Rectal smooth muscle tissue (tissue), 1 donor: ENCODE measurements at regions not wholly inside any gene's neighbourhood (a gene's known extent, or its start where the extent isn't known, plus 50 kb on each side); places are given as distances from the start of the nearest gene placed in this dataset.
"Not testable (repeated sequence)": the region's sequence is repeated elsewhere in the genome, so short reads cannot be mapped to it uniquely, and the experiment has no call there.

Experiments used
- H3K27ac ChIP-seq: one replicate; pipeline ENCODE4 v1.7.0; 2013; ENCODE audit warnings: low read depth, low read length, inconsistent platforms
- H3K27me3 ChIP-seq: one replicate; pipeline ENCODE4 v1.7.0; 2013; ENCODE audit warnings: low read length; ENCODE audit not compliant: control insufficient read depth, insufficient read depth
- H3K36me3 ChIP-seq: one replicate; pipeline ENCODE4 v1.7.0; 2013; ENCODE audit warnings: low read length; ENCODE audit not compliant: control insufficient read depth, insufficient read depth
- H3K4me1 ChIP-seq: one replicate; pipeline ENCODE4 v1.7.0; 2013; ENCODE audit warnings: low read length; ENCODE audit not compliant: control insufficient read depth, insufficient read depth
- H3K4me3 ChIP-seq: one replicate; pipeline ENCODE4 v1.7.0; 2013; ENCODE audit warnings: low read length
- H3K9ac ChIP-seq: one replicate; pipeline ENCODE4 v1.7.0; 2013; ENCODE audit warnings: low read length

DNA sequence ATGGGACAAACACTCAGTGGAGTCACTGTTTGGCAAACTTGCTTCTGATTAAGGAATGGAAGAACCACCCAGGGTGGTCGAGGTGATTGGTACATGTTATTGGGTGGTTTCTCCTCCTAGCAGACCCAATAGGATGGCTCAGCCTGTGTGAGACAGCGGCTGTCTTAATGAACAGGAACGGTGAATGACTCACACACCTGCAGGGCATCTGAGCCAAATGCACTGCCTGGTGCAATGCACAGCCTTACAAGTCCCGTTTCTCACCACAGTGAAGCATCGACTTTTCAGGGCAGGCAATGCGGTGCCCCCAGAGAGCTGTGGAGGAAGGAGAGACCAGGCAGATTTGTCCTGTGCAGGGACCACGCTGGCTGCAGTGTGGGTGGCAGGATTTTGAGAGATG, 238.5 kb downstream of the FGF9 start:
- no peak overlapping the region for H3K27ac ChIP-seq
- H3K9ac ChIP-seq = no peak overlapping the region
- H3K27me3 ChIP-seq = no peaks in the 10 kb centered on the region
- H3K4me1 ChIP-seq = no peaks in the 10 kb centered on the region
- H3K4me3 ChIP-seq = no peak overlapping the region
- no peaks in the 10 kb centered on the region for H3K36me3 ChIP-seq

DNA sequence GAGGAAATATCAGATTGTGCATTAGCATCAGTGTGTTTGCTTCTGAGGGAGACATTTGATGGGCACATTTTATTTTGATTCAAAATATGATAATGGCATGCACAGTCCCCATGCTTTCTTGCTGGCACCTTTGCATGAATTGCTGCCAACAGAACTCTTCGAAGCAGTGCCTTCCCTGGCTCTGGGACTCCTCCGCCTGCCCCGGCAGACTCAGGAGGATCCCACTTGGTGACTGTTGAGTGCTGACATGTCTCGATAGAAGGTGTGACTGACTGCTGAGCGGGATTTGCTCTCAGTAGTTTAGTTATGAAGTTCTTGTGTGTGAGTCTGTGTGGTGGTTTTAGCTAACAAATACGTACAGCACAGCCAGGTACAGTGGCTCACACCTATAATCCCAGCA, 239.7 kb downstream of the FGF9 start:
- Histone ChIP-seq H3K27me3 (no peaks in the 10 kb centered on the region), H3K4me3 (no peak overlapping the region), H3K9ac (no peak overlapping the region), H3K27ac (no peak overlapping the region), H3K36me3 (no peaks in the 10 kb centered on the region), H3K4me1 (no peaks in the 10 kb centered on the region)

DNA sequence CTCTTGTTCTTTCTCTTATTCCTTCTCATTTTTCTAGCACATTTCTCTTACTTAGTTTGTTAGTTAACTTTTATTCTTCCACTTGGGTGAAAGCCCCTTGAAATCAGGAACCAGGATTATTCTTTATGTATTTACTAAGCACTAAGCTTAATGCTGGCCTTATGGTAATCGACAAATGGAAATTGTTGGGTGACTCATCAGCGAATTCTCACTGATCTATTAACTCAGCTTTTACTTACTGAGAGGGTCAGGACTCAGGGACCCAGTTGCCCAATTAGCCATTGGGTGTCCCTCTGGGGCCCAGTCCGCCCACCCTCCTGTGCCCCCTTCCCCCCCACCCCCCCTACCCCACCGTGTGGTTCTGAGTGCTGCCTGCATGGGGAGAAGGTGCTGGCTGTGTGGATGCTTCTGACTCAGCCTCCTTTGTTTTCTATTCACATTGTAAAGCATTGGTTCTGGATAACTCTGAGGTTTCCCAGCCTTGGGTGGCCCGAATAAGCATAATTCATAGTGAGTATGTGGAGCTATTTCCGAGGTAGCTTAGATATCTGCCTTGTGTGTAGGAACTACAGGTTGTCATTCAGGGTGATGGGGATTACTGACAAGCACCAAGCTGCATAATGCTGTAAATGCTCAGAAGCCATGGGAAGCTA, 240.9 kb downstream of the FGF9 start:
- Histone ChIP-seq H3K27ac (no peak overlapping the region), H3K9ac (no peak overlapping the region), H3K4me3 (no peak overlapping the region), H3K36me3 (no peaks in the 10 kb centered on the region), H3K27me3 (no peaks in the 10 kb centered on the region), H3K4me1 (no peaks in the 10 kb centered on the region)

DNA sequence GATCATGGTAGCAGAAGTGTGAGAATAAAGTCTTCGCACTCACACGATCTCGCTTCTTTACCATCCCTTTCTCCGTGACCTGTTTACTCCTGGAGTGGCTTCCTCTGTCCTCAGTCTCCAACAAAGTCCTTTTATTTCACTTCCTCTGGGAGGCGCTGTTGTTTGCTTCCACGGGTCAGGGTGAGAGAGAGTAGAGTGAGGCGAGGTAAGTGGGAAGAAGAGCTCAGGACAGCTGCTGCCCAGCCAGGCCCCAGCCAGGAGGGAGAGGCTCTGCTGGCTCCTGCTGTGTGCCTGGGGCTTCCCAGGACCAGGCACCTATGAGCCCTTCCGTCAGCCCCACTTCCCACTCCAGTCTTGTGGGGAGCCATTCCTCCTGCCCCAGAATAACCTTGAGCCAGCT, 242.1 kb downstream of the FGF9 start:
- no peak overlapping the region for H3K9ac ChIP-seq
- no peak overlapping the region for H3K4me3 ChIP-seq
- H3K27me3 ChIP-seq = no peaks in the 10 kb centered on the region
- no peaks in the 10 kb centered on the region for H3K36me3 ChIP-seq
- no peaks in the 10 kb centered on the region for H3K4me1 ChIP-seq
- H3K27ac ChIP-seq = no peak overlapping the region

DNA sequence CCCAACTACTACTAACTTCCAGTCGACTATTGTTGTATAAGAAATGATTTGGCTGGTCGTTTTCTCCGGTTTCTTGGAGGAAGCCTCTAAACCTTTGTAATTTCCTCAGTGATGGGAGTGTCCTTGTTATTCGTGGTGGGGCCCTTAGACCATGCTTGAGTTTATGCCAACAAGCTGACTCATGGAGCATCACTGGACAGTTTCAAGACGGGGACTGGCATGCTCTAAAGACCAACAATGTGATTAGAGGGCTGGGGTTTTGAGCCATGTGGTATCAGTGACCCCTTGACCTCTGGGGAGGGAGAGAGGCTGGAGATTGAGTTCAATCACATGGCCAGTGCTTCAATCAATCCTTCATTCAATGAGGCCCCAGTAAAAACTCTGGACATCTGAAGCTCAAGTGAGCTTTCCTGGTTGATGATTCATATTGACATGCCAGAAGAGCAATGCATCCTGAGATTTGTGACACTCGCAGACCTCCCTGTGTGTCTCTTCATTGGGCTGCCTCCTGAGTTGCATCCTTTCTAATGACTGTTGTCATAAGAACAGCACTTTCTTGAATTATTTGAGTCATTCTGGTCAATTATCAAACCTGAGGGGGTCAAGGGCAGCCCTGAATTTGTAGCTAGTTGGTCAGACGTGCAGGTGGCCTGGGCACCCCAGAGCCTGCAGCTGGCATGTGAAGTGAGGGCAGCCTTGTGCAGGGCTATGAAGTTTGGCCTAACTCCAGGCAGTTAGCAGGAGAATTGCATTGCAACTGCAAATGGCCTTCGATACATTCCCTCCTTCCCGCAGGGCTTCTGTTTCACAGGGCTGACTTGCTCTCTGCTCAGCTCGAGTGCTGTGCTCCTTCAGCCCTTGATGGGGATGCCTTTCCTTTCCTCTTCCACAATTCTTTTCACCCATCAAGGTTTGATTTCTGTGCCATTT, 246.5 kb downstream of the FGF9 start:
- Histone ChIP-seq H3K27ac (no peak overlapping the region), H3K27me3 (no peaks in the 10 kb centered on the region), H3K4me1 (no peaks in the 10 kb centered on the region), H3K9ac (no peak overlapping the region), H3K36me3 (no peaks in the 10 kb centered on the region), H3K4me3 (no peak overlapping the region)

DNA sequence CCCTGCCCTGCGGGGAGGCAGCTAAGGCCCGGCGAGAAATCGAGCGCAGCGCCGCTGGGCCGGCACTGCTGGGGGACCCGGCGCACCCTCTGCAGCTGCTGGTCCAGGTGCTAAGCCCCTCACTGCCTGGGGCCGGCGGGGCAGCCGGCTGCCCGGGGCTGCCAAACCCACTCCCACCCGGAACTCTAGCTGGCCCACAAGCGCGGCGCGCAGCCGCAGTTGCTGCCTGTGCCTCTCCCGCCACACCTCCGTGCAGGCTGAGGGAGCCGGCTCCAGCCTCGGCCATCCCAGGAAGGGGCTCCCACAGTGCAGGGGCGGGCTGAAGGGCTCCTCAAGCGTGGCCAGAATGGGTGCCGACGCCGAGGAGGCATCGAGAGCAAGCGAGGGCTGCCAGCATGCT, 249.9 kb downstream of the FGF9 start:
- H3K27me3 ChIP-seq, H3K27ac ChIP-seq, H3K4me3 ChIP-seq, H3K9ac ChIP-seq, H3K4me1 ChIP-seq, H3K36me3 ChIP-seq: not testable (repeated sequence)

DNA sequence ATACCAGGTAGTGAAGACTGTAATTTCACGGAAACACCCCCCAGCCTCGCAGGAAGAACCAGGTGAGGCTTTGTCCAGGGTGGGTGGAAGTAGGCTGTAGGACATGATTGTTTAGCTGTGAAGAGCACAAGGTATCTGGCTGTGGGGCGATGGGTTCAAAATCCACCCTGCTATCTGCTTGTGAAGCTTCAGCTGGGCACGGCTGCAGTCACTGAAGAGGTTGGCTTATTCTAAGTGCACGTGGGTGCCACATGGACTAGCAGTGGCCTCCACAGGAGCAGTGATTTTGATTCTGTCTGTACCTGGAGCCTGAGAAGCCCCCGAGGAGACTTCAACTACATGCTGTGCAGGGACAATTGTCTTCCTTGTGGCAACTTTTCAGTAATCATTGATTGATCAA, 254.1 kb downstream of the FGF9 start:
- Histone ChIP-seq H3K9ac (no peak overlapping the region), H3K4me3 (no peak overlapping the region), H3K27me3 (no peaks in the 10 kb centered on the region), H3K36me3 (no peaks in the 10 kb centered on the region), H3K27ac (no peak overlapping the region), H3K4me1 (no peaks in the 10 kb centered on the region)

DNA sequence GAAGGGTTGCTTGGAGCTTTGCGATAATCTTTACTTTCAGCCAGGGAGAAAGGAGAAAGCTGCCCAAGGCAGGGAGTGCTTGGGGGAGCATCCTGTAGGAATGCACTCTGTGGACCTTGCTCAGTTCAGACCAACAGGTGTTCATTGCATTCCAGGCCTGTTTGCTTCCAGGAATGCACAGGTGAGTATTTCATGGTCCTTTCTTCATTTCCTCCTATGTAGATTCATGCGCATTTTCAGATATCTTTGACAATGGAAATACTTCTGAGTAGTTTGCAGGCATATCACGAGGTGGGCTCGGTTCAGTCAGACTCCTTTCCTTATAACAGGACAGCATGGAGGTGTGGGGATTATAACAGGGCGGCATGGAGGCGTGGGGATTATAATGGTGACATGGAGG, 254.8 kb downstream of the FGF9 start:
- H3K36me3 ChIP-seq = no peaks in the 10 kb centered on the region
- H3K4me1 ChIP-seq = no peaks in the 10 kb centered on the region
- H3K27me3 ChIP-seq = no peaks in the 10 kb centered on the region
- no peak overlapping the region for H3K4me3 ChIP-seq
- H3K9ac ChIP-seq = no peak overlapping the region
- H3K27ac ChIP-seq = no peak overlapping the region

DNA sequence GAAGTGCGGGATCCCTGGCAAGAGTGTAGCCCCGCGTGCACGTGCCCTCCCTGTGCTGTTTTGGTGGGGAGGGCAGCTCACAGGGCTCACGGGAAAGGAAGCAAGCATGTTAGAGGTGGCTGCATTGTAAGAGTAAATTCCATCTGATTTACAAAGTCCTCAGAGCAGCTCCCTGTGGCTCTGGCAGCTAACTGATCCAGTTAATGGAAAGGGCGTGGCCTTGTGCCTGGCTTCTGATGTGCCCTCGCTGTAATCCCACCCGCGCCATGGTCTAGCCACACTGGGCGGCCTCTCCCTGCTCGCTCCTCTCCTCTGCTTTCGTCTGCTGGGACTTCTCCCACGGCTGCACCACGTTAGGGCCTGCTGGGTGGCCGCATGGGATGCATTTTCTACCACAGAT, 258.5 kb downstream of the FGF9 start:
- Histone ChIP-seq H3K4me3 (no peak overlapping the region), H3K4me1 (no peaks in the 10 kb centered on the region), H3K27me3 (no peaks in the 10 kb centered on the region), H3K36me3 (no peaks in the 10 kb centered on the region), H3K27ac (no peak overlapping the region), H3K9ac (no peak overlapping the region)

DNA sequence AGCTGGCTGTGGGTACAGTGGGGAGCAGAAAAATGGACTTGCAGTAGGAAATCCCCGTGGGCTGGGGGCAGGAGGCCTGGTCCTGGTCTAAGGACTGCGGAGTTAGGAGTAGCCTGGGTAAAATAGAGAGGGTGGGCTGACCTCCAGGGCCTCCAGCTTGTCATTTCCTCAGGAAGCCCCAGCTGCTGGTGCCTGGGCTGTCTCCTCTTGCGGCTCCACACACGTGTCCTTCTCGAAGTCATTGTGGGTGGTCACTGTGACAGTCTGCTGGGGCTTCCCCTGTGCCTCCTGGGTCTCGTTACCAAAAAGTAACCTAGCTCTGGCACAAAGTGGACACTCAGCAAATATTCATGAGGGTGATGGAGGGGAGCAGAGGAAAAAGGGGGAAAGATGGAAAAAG, 259.7 kb downstream of the FGF9 start:
- no peak overlapping the region for H3K4me3 ChIP-seq
- H3K4me1 ChIP-seq = no peaks in the 10 kb centered on the region
- H3K27me3 ChIP-seq = no peaks in the 10 kb centered on the region
- no peaks in the 10 kb centered on the region for H3K36me3 ChIP-seq
- no peak overlapping the region for H3K9ac ChIP-seq
- H3K27ac ChIP-seq = no peak overlapping the region

DNA sequence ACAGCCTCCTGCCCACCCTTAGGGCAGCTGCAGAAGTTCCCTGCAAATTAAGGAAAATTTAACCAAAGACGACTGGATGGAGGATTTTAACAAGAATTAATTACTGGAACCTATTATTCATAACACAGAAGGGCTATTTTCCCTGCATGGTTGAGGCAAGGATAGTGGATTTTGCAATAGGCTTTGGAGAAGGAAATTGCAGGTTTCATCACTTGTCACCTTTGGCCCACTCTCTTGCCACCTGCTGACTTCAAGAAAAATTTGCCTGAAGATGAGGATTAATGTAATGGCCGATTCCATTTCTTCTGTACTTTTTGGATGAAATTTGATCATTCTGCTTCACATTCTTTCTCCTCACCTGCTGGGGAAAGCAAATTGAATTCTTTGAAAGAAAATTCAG, 261.7 kb downstream of the FGF9 start:
- Histone ChIP-seq H3K9ac (no peak overlapping the region), H3K36me3 (no peaks in the 10 kb centered on the region), H3K4me3 (no peak overlapping the region), H3K4me1 (no peaks in the 10 kb centered on the region), H3K27me3 (no peaks in the 10 kb centered on the region), H3K27ac (no peak overlapping the region)

DNA sequence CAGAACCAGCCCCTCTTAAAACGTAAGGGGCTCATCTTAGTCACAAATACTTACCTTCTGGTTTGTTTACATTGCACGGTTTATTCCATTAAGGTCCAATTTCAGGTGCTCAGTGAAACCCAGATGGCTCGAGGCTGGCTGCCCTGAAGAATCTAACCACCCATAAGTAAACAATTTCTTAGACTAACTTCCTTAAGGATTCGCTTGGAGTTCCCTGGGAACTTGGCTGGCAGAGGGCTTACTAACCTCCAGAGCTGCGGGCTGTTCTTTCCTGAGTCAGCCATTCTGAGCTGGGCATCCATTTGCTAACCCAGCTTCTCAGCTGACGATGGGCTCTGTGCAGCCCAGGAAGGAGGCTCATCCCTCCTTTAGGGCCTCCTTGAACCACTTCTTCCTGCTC, 262.1 kb downstream of the FGF9 start:
- H3K27ac ChIP-seq = no peak overlapping the region

DNA sequence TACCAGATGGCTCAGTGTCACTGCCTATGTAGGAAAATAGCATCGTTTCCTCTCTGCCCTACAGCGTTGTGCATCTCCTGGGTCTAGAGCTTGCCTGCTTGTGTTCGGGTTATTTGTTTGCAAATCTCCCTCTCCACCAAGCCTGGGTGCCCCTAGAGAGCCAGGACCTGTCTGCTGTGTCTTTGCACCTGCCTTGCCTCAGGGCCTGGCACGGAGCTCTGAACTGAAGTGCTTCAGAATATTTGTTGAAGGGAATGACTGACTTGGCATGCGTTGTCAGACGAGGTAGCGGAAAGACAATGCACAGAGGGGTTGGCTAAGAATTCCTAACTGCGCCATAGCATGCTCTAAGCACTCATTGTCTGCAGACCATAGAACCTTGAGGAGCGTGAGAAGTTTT, 263.4 kb downstream of the FGF9 start:
- Histone ChIP-seq H3K27me3 (no peaks in the 10 kb centered on the region), H3K27ac (no peak overlapping the region), H3K4me3 (no peak overlapping the region), H3K4me1 (no peaks in the 10 kb centered on the region), H3K36me3 (no peaks in the 10 kb centered on the region), H3K9ac (no peak overlapping the region)

More for the DNA sequence above, 262.1 kb downstream of the FGF9 start:
- H3K27me3 ChIP-seq = no peaks in the 10 kb centered on the region
- H3K4me3 ChIP-seq = no peak overlapping the region
- no peaks in the 10 kb centered on the region for H3K36me3 ChIP-seq
- no peak overlapping the region for H3K9ac ChIP-seq
- H3K4me1 ChIP-seq = no peaks in the 10 kb centered on the region
